ENCODE measurements at regions not wholly inside any gene's neighbourhood (a gene's known extent, or its start where the extent isn't known, plus 50 kb on each side); places are given as distances from the start of the nearest gene placed in this dataset.
A peak's percentile ranks its signal among the peaks of the same experiment; 100 is the strongest.
"Not testable (repeated sequence)": the region's sequence is repeated elsewhere in the genome, so short reads cannot be mapped to it uniquely, and the experiment has no call there.

- DNase-seq = no peak
Measured at GRCh38 chr21:35563885-35564451, 496.4 kb downstream of the SETD4 start.

DNA sequence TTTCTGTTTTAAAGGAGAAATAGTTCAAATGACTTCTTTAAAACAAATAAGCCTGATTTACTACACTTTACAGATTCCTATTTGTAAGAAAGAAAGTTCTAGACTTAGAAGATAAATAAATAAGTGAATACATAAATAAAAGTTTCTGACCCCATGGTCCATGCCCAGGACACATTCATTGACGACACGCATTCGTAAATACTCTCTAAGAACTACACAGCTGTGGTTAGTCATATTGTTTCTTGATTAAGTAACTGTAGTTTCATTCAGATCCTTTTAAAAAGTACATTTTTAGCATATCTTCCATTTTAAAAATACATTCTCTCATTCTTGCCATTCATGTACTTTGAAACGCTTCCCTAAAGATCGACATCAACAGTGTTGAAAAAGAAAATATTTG lies 497.4 kb downstream of the SETD4 start:
- DNase-seq = no peak

DNA sequence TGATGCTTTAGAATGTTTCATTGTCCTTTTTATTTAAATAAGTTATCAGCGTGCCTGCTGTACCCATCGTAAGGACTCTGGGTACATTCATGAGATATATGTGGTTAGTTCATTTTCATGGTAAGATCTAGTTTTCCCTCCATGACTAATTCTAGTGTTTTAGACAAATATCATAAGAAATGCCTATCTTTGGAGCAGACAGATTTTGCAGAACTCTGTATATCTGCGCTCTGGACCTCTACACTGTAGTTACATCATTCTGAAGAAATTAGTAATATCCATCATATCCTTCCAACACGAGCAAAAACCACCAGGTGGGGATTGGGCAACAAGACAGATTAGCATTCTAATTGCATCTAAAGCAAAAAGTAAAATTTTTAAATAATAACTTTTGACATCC lies 499.2 kb downstream of the SETD4 start:
- DNase-seq = no peak

DNA sequence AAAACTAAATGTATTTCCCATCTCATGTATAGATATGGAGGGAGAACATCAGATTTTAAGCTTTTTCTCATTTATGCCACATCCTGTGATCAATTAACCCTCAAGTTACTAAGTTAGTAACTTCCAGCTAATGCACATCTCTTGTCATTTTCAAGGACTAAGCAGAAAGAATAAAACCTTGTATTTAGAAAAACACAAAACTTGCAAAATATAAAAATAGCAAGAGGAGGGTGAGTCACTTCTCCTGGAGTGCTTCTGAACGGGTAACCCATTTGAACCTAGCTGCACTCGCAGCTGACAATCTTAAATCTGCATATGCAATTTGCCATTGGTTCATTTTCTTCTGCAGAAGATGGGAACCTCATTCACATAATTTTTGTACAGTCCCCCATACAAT lies 500.5 kb downstream of the SETD4 start:
- no peak for DNase-seq

- no peak for DNase-seq
Measured at GRCh38 chr21:35559128-35559828, 501.0 kb downstream of the SETD4 start.

GRCh38 chr21:35556536-35556935 lies 503.8 kb downstream of the SETD4 start:
- no peak for DNase-seq

DNA sequence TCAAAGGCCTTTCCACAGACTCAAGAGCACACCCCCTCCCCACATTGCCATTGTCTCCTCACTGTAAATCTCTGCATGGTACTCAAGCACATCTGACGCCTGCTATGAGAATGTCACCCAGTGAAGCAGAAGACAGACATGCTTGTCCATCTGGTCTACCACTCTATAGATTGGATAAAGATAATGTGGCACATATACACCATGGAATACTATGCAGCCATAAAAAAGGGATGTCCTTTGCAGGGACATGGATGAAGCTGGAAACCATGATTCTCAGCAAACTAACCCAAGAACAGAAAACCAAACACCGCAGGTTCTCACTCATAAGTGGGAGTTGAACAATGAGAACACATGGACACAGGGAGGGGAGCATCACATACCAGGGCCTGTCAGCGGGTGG lies 503.4 kb upstream of the RUNX1 start:
- DNase-seq = not testable (repeated sequence)

- no peak for DNase-seq
Measured at GRCh38 chr21:35548904-35549615, 500.0 kb upstream of the RUNX1 start.

- DNase-seq = no peak
Measured at GRCh38 chr21:35547946-35548774, 499.1 kb upstream of the RUNX1 start.

DNA sequence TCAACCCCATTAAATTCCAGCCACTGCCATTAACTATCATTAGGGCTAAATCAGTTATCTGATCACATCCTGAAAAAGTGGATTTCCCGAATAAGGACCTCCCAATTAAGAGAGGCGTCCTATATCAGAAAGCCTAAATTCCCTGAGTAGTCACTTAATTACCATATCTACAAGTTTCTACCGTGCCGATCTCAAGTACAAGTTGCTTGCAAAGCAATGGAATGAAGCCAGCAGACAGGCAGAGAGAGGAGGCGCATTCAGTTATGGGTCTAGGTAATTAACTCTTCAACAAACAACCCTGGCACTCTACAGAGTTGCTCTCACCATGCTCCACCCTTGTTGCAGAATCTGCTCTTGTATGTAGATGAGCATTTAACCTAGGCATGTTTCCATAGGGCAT lies 494.6 kb upstream of the RUNX1 start:
- no peak for DNase-seq

DNA sequence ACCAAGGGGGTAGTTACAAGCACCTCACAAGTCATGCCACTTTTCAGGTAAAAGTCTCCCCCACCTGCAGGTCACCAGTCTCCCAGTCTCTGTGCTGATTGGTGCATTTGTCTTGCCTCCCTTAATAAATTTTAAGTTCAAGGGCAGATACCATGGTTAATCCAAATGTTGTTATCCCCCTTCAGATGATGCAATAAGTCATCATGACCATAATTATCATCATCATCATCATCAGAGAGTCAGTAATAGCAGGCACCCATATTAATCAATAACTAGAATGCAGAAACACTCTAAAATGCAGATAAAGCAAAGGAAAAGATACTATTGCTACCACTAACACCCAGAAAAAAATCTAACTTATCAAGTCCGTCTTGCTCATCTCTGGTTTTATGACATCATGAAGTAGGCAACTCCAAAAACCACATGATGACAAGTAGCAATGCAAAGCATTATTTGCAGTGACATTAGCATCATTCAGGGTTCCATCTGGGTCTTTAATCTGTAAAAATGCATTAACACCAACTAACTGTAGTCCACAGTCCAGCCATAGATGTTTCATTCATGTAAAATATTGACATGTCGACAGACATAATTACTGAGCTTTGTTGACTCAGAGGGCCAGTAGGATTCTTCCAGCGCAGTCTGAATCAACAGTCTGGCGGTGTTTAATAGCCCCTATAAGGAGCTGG lies 492.0 kb upstream of the RUNX1 start:
- no peak for DNase-seq

DNA sequence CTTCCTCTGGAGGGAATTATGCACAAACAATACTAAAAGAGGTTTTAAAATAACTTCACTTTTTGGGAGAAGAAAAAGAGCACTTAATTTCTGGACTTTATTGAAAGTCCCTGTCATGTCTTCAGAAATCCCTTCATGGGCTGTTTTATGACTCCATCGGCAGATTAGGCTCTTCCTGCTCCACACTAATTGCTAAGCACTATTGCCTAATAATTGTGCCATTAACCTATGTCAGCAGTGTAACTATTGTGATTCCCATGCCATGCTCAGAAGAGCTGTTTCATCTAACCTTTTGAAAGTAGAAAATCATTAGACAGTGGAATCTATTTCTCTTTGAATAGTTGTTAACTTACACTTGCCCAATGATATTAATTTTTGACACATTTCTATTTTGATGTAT lies 489.3 kb upstream of the RUNX1 start:
- DNase-seq = no peak

- DNase-seq = no peak
Measured at GRCh38 chr21:35537604-35538003, 488.5 kb upstream of the RUNX1 start.

DNA sequence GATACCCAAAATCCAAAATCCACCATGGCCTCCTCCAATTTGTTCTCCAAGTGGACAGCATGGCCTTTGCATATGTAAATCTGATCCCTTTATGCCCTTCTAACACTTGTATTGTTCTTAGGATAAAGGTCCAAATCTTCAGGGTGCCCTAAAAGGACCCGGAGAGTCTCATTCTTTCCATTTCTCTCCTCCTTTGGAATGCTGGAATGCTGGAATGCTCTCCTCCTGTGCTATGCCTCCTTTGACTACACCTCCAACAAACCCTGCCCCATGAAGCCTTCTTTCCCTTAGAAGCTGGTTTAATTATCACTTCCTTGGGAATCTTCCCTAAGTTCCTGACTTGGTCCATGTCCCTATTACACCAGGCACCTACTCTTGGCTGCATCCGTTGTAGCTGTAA lies 484.8 kb upstream of the RUNX1 start:
- no peak for DNase-seq

DNA sequence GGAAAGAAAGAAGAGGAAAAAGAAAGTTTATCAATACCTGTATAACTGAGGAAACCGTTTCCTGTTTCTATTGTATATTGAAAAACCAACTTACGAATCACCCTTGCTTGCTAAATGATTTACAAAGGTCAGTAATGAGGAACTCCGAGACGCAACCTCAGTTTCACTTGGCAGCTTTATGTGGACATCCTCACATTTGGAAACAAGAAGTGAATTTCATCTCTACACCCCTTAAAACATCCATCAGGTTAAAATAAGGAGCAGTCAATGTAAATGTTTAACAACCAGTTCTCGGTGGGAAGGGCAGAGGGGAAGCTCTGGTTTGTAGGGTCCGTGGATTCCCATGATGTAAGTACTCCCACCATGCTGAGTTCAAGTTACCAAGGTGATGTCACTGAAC lies 481.7 kb upstream of the RUNX1 start:
- DNase-seq = no peak

DNA sequence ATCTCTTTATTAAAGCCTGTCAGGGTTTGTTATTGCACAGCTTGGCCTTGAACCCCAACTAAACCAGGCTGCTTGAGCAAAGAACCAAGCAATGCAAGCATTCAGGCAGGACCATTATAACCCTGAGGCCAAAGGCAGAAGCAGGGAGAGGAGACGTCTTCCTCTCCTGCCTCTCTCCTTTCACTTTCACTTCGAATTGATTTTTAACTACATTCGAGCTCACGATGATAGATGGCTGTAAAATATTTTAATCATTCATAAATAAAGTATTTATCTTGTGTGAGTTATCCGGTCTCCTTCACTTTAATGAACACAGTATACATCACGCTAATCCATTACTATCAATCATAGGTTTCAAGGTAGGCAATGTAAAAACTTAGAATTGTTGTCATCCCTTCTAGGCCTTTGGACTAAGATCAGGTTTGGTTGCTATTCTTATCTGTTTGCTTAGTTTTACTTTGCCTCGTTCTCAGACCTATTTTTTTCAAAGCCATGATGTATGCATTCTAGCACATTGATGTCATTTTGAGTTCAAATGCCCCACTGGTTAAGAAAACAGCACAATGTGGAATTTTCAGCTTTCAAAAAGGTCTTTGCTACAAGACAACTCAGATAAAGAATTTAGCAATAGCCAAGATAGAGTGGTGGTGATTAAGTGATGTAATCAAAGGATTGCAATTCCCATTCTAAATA lies 480.2 kb upstream of the RUNX1 start:
- no peak for DNase-seq

- peak; percentile 36 for DNase-seq
Measured at GRCh38 chr21:35528116-35529042, 479.3 kb upstream of the RUNX1 start.

GRCh38 chr21:35527358-35527757 lies 478.3 kb upstream of the RUNX1 start:
- no peak for DNase-seq

DNA sequence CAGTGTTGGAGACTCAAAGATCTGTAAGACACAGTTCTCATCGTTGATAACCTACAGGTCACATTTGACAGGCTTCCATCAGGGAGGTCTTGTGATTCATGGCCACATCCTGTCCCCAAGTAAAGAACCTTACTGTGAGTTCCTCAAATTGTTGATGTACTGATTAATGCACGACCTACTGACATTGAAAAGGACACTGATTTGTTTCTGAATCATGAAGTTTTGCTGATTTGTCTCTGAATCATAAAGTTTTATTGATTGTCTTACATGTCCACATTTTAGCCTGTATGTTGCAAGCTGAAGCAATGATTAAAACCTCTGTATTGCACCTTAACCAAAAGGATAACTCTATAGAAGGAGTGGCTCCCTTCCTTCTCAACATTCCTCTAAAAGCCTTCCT lies 476.3 kb upstream of the RUNX1 start:
- DNase-seq = no peak

DNA sequence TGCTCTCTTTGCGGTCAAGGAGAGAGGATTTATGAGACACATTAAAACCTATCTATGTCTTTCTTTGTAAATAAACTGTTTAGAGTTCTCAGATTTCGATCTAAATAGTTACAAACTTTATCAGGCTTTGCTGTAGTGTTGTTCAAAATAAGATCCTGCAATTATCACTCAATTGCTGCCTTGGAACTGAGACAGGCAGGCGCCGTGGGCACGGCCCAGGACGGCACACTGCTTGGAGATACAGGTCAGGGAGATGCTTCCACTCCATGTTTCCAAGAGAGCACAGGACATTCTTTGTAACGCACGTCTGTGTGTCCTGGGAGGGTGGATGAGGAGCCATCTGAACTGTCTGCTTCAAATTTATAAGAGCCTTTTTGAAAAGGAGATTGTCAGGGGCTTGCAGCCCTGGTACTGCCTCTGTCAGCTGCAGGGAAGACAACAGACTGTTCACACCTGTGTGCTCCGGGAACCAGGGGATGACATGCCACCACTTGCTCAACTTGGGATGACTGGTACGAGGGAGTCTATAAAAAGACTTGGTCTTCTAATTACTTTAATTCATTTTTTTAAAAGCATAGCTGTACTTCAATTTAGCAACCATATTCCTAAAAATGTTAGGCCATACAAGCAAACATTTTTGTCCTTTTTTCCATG lies 472.9 kb upstream of the RUNX1 start:
- DNase-seq = no peak
